ENCODE measurements at regions not wholly inside any gene's neighbourhood (a gene's known extent, or its start where the extent isn't known, plus 50 kb on each side); places are given as distances from the start of the nearest gene placed in this dataset.

DNA sequence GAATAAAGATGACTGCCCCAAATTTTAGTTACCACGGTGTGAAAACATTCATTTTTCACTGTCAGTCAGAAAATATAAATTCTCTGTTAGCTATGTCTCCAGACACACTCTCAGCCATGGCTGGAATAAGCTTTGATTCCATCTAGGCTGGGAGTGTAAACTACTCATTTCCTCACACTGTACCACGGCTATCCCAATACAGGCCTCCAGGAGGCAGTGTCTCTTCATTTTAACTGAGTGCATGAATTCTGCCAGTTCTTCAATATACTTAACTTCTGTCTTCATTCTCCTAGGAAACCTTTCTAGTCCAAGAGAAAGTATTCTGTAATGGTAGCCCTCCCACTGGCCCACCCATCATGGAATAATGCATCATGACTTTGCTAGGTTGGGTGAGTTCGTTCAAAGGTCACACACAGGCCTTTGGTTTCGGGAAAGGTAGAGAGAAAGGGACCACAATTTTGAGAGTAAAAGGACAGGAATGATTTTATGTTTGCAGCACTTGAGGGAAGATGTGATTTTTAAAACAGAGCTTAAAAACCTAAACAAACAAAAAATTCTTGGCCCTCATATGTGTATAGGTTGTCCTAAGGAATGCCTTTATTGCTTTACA lies 381.1 kb downstream of the SEC23A start (continued):
- TF ChIP-seq RERE (CRISPR knock-in tag; IDR thresholded peaks at IDR 0.05; ENCODE audit: low read depth) (no peak), ZNF563 (CRISPR knock-in tag; IDR thresholded peaks at IDR 0.05) (no peak), RFX5 (IDR thresholded peaks at IDR 0.05; ENCODE audit: low read depth, low read length) (no peak), KLF11 (CRISPR knock-in tag; IDR thresholded peaks at IDR 0.05) (no peak), IRF2 (CRISPR knock-in tag; IDR thresholded peaks at IDR 0.05) (0 out of 2 replicates have a peak, but pooled peaks have one; percentile 25), ZNF549 (CRISPR knock-in tag; IDR thresholded peaks at IDR 0.05) (no peak), SMC3 (IDR thresholded peaks at IDR 0.05; ENCODE audit: low read length) (peak; percentile 97), ZBTB40 (IDR thresholded peaks at IDR 0.05) (no peak), ZBTB40 (CRISPR knock-in tag; IDR thresholded peaks at IDR 0.05) (no peak), ZFP62 (CRISPR knock-in tag; IDR thresholded peaks at IDR 0.05) (no peak), GZF1 (CRISPR knock-in tag; IDR thresholded peaks at IDR 0.05) (no peak), ZNF335 (CRISPR knock-in tag; IDR thresholded peaks at IDR 0.05) (no peak)
- TF ChIP-seq, protein P1, sequence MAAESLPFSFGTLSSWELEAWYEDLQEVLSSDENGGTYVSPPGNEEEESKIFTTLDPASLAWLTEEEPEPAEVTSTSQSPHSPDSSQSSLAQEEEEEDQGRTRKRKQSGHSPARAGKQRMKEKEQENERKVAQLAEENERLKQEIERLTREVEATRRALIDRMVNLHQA (CRISPR knock-in tag; IDR thresholded peaks at IDR 0.05) = no peak
- TF ChIP-seq, protein P2, sequence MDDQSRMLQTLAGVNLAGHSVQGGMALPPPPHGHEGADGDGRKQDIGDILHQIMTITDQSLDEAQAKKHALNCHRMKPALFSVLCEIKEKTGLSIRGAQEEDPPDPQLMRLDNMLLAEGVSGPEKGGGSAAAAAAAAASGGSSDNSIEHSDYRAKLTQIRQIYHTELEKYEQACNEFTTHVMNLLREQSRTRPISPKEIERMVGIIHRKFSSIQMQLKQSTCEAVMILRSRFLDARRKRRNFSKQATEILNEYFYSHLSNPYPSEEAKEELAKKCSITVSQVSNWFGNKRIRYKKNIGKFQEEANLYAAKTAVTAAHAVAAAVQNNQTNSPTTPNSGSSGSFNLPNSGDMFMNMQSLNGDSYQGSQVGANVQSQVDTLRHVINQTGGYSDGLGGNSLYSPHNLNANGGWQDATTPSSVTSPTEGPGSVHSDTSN (CRISPR knock-in tag; IDR thresholded peaks at IDR 0.05; ENCODE audit: borderline replicate concordance) = no peak
- TF ChIP-seq, protein P3, sequence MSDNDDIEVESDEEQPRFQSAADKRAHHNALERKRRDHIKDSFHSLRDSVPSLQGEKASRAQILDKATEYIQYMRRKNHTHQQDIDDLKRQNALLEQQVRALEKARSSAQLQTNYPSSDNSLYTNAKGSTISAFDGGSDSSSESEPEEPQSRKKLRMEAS (IDR thresholded peaks at IDR 0.05) = no peak

Data from HepG2 (cell line).